Peyer's patch (tissue), 4 donors: ENCODE measurements at regions not wholly inside any gene's neighbourhood (a gene's known extent, or its start where the extent isn't known, plus 50 kb on each side); places are given as distances from the start of the nearest gene placed in this dataset.

Source experiments
- DNase-seq, 3 donors: peaks; one replicate each; pipeline ENCODE4 v3.0.0-alpha.2; 2017 to 2019
- H3K27ac ChIP-seq, 4 donors: fragments of 200-600 bp; sonication (generic); one replicate each; pipeline ENCODE4 v1.5.1; 2016 to 2019
- H3K27me3 ChIP-seq, 2 donors: fragments of 200-600 bp; sonication (generic); one replicate each; pipeline ENCODE4 v1.5.1; 2019
- H3K36me3 ChIP-seq, 3 donors: fragments of 200-600 bp; sonication (generic); one replicate each; pipeline ENCODE4 v1.5.1; 2016 to 2019
- H3K4me1 ChIP-seq, 4 donors: fragments of 200-600 bp; sonication (generic); one replicate each; pipeline ENCODE4 v1.5.1; 2016 to 2019
- H3K4me3 ChIP-seq, 4 donors: fragments of 200-600 bp; sonication (generic); 1 replicate in 3 of 4; 2 replicates in 1 of 4; pipeline ENCODE4 v1.5.1; 2016 to 2019; ENCODE audit warnings: mild to moderate bottlenecking in 1 of 4
- H3K9me3 ChIP-seq, 4 donors: fragments of 200-600 bp; sonication (generic); one replicate each; pipeline ENCODE4 v1.5.1; 2016 to 2019; ENCODE audit warnings: mild to moderate bottlenecking in 1 of 4
- POLR2A ChIP-seq, 2 donors: fragments of 450-650 bp; IDR thresholded peaks; one replicate each; pipeline ENCODE4 v1.5.1; 2017; ENCODE audit warnings: antibody characterized with exemption in 2 of 2, mild to moderate bottlenecking in 2 of 2, moderate library complexity in 2 of 2
- TF ChIP-seq, protein P1 (sequence below), 6 experiments: fragments of 450-650 bp in 4 of 6; fragments of 200-600 bp in 2 of 6; sonication (generic) in 1 of 6; IDR thresholded peaks; one replicate each; pipeline ENCODE4 v1.5.1; 2017 to 2019; ENCODE audit warnings: antibody characterized with exemption in 6 of 6, mild to moderate bottlenecking in 3 of 6, moderate library complexity in 1 of 6

DNA sequence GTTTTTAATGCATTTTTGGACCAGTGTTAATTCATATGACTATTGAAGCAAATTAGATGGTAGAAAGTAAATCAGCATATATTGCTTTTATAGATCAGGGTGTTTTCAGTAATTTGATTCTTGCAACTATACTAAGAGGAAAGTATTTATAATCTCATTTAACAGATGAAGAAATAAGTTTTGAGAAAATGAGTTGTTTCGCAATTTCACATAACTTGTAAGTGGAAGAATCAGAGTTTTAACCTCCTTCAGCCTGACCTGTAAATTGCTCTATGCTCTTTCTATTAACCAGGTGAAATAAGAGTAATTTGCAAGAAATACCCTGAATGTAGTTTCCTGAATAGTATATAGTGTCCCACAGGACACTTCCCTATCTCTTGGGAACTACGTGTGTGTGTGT, 1106.8 kb upstream of the RAG2 start:
- H3K27me3 ChIP-seq = no peaks in the 10 kb centered on the region
- no peak overlapping the region for H3K27ac ChIP-seq
- TF ChIP-seq, protein P1, sequence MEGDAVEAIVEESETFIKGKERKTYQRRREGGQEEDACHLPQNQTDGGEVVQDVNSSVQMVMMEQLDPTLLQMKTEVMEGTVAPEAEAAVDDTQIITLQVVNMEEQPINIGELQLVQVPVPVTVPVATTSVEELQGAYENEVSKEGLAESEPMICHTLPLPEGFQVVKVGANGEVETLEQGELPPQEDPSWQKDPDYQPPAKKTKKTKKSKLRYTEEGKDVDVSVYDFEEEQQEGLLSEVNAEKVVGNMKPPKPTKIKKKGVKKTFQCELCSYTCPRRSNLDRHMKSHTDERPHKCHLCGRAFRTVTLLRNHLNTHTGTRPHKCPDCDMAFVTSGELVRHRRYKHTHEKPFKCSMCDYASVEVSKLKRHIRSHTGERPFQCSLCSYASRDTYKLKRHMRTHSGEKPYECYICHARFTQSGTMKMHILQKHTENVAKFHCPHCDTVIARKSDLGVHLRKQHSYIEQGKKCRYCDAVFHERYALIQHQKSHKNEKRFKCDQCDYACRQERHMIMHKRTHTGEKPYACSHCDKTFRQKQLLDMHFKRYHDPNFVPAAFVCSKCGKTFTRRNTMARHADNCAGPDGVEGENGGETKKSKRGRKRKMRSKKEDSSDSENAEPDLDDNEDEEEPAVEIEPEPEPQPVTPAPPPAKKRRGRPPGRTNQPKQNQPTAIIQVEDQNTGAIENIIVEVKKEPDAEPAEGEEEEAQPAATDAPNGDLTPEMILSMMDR (IDR thresholded peaks at IDR 0.05) = no peak
- TF ChIP-seq POLR2A (IDR thresholded peaks at IDR 0.05) = no peak
- H3K4me1 ChIP-seq = no peaks in the 10 kb centered on the region
- H3K4me3 ChIP-seq = no peak overlapping the region
- H3K36me3 ChIP-seq = no peaks in the 10 kb centered on the region
- no peak for DNase-seq
- H3K9me3 ChIP-seq = no peaks in the 10 kb centered on the region

DNA sequence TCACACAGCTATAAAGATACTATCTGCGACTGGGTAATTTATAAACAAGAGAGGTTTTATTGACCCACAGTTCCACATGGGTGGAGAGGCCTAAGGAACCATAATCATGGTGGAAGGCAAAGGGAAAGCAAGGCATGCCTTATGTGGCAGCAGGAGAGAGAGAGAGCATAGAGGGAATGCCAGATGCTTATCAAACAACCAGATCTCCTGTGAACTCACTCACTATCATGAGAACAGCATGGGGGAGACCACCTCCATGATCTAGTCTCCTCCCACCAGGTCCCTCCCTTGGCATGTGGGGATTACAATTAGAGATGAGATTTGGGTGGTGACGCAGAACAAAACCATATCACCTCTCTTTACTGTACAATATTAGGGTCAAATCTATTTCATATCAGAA, 1101.6 kb upstream of the RAG2 start:
- H3K27me3 ChIP-seq = no peaks in the 10 kb centered on the region
- H3K4me3 ChIP-seq = no peak overlapping the region
- H3K36me3 ChIP-seq = no peaks in the 10 kb centered on the region
- no peak for TF ChIP-seq POLR2A (IDR thresholded peaks at IDR 0.05)
- TF ChIP-seq, protein P1 (IDR thresholded peaks at IDR 0.05) = no peak
- no peaks in the 10 kb centered on the region for H3K4me1 ChIP-seq
- H3K27ac ChIP-seq = no peak overlapping the region
- H3K9me3 ChIP-seq = peaks cover 0 to 9% (median 0%) of the 10 kb centered on the region in 4 donors
- DNase-seq = no peak

DNA sequence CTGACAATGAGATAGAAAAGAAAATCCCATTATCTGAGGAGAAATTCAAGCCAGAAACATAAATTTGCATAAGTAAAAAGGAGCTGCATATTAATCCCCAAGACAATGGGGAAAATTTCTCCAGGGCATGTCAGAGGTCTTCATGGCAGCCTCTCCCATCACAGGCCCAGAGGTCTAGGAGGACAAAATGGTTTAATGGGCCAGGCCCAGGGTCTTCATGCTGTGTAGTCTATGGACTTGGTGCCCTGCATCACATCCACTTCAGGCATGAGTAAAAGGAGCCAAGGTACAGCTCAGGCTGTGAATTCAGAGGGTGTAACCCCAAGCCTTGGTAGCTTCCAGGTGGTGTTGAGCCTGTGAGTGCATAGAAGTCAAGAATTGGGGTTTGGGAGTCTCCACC, 1097.2 kb upstream of the RAG2 start:
- Histone ChIP-seq H3K4me1 (no peaks in the 10 kb centered on the region), H3K36me3 (no peaks in the 10 kb centered on the region), H3K4me3 (no peak overlapping the region), H3K27ac (no peak overlapping the region), H3K9me3 (peaks cover 0 to 11% (median 0%) of the 10 kb centered on the region in 4 donors), H3K27me3 (no peaks in the 10 kb centered on the region)
- no peak for TF ChIP-seq POLR2A (IDR thresholded peaks at IDR 0.05)
- TF ChIP-seq, protein P1 (IDR thresholded peaks at IDR 0.05) = no peak
- DNase-seq = no peak

DNA sequence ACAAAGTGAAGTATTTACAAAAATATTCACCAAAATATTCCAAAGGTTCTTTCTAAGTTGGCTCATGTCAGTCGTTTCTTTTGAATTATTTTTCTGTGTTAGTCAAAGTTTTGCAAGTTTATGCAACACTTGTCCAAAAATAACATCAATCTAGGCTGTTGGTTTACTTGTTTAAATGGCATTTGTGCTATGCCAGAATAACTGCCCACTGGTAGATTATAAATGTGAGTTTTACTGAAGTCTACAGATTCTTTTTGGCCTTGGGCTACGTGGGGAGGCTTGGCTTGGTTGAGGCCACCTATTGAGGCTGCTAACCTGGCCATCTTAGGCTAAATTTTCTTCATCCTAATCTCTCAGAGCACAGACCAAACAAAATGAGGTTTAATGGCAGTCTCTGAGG, 1091.9 kb upstream of the RAG2 start:
- no peak for DNase-seq
- Histone ChIP-seq H3K36me3 (no peaks in the 10 kb centered on the region), H3K27ac (no peak overlapping the region), H3K4me1 (no peaks in the 10 kb centered on the region), H3K4me3 (no peak overlapping the region), H3K9me3 (peaks cover 0 to 5% (median 0%) of the 10 kb centered on the region in 4 donors), H3K27me3 (no peaks in the 10 kb centered on the region)
- TF ChIP-seq POLR2A (IDR thresholded peaks at IDR 0.05) = no peak
- TF ChIP-seq, protein P1 (IDR thresholded peaks at IDR 0.05) = no peak

DNA sequence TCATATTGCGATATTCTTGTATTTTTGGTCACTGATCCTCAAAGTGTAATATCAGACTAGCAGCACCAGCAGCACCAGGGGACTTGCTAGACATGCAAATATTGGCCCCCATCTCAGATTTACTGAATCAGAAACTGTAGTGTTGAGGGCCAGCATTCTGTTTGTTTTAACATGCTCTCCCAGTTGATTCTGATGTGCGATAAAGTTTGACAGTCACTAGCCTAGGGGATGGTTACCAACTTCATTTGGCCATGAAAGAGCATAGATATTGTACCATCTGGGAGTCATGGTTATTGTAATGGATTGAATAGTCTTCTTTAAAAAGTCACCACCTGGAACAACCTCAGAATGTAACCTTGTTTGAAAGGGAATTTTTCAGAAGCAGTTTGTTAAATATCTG, 1090.4 kb upstream of the RAG2 start:
- Histone ChIP-seq H3K36me3 (no peaks in the 10 kb centered on the region), H3K9me3 (no peaks in the 10 kb centered on the region), H3K27me3 (no peaks in the 10 kb centered on the region), H3K4me1 (no peaks in the 10 kb centered on the region), H3K4me3 (no peak overlapping the region), H3K27ac (no peak overlapping the region)
- TF ChIP-seq, protein P1 (IDR thresholded peaks at IDR 0.05) = no peak
- no peak for TF ChIP-seq POLR2A (IDR thresholded peaks at IDR 0.05)
- no peak for DNase-seq

DNA sequence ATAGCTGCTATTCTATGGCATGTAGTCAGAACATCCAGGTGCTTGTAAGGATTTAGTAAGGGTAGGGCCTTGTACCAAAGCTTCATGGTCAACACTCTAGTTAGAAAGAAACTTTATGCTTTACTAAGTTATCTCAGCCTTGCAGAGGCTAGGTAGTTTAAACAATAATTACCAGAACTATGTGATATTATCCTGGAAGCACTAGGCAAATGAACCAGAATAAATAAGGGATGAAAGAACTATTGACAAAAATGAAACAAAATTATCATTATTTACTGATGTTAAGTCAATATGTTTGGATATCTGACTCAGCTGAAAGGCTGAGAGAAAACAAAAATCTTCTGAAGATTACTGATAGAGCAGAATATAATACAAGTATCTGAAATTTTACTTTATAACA, 1089.1 kb upstream of the RAG2 start:
- Histone ChIP-seq H3K27ac (no peak overlapping the region), H3K4me1 (no peaks in the 10 kb centered on the region), H3K9me3 (no peaks in the 10 kb centered on the region), H3K36me3 (no peaks in the 10 kb centered on the region), H3K4me3 (no peak overlapping the region), H3K27me3 (no peaks in the 10 kb centered on the region)
- no peak for DNase-seq
- TF ChIP-seq POLR2A (IDR thresholded peaks at IDR 0.05) = no peak
- TF ChIP-seq, protein P1 (IDR thresholded peaks at IDR 0.05) = no peak
